Right cardiac atrium (tissue), 5 donors: ENCODE measurements at regions not wholly inside any gene's neighbourhood (a gene's known extent, or its start where the extent isn't known, plus 50 kb on each side); places are given as distances from the start of the nearest gene placed in this dataset.

Experiments
- ATAC-seq, 2 donors: fragments of 200-7000 bp; cut with Tn5 transposase; one replicate each; pipeline versions ENCODE4 v1.8.0 to v1.9.1; 2020; ENCODE audit warnings: moderate library complexity in 2 of 2, mild to moderate bottlenecking in 1 of 2
- DNase-seq, 3 donors: peaks; one replicate each; pipeline ENCODE4 v3.0.0-alpha.2; 2020
- H3K27ac ChIP-seq: one replicate; pipeline ENCODE4 v1.5.1; 2013; ENCODE audit warnings: mild to moderate bottlenecking, low read length, control low read depth, moderate library complexity
- H3K27me3 ChIP-seq: one replicate; pipeline ENCODE4 v1.6.1; 2013; ENCODE audit not compliant: control insufficient read depth, insufficient read depth
- H3K4me1 ChIP-seq: one replicate; pipeline ENCODE4 v1.6.1; 2013; ENCODE audit warnings: low read length; ENCODE audit not compliant: control insufficient read depth, insufficient read depth
- H3K4me3 ChIP-seq: one replicate; pipeline ENCODE4 v1.5.1; 2013; ENCODE audit warnings: low read length, control low read depth
- H3K9me3 ChIP-seq: one replicate; pipeline ENCODE4 v1.6.1; 2013; ENCODE audit warnings: low read length; ENCODE audit not compliant: control insufficient read depth
- WGBS: extraction: QIAGEN DNeasy Blood & Tissue Kit; methylation state at CpG from one replicate; pipeline ENCODE4 v1.1.7; 2013; 5-methylcytosine and 5-hydroxymethylcytosine counted together
- intact Hi-C, 4 donors: fragments of 100-400 bp; cut with DNase I; formaldehyde crosslinking; loops; one replicate each; pipeline versions ENCODE4 v1.11.0 to v1.14.0; 2022 to 2023
- donor health status: healthy with polysubstance abuse.
- donor health status: DM: no; HTN: yes; CAD: no.
- donor health status: DM: no; HTN: no; CAD: no.
- donor health status: DM: no; HTN: yes; CAD: no; lungs with severe emphysema.
- donor health status: DM: yes; HTN: yes; CAD: no.

DNA sequence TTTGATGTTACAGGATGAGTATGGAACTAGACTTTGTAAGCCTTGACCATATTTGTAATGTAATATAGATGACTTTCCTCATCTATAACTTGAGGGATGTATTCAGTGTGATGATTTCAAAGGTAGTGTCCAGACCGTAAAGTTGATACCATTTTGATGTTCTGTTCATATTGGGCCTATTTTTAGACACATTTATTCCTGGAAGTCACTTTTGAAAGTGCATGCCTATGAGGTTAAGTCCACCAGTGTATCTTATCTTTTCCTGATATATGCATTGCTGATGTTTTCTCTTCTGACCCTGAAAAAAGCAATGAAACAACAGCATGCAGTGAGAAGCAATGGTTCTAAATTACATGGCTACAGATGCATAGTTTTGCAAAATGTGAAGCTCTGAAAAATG, 244.7 kb upstream of the PDGFD start:
- Histone ChIP-seq H3K27ac (no peak overlapping the region), H3K4me1 (no peaks in the 10 kb centered on the region), H3K4me3 (no peak overlapping the region), H3K9me3 (no peaks in the 10 kb centered on the region), H3K27me3 (no peaks in the 10 kb centered on the region)
- ATAC-seq (no peak), DNase-seq (no peak)
- WGBS: 52% methylated on average over 1 of the region's 1 CpG
- intact Hi-C loops: no loop called here

DNA sequence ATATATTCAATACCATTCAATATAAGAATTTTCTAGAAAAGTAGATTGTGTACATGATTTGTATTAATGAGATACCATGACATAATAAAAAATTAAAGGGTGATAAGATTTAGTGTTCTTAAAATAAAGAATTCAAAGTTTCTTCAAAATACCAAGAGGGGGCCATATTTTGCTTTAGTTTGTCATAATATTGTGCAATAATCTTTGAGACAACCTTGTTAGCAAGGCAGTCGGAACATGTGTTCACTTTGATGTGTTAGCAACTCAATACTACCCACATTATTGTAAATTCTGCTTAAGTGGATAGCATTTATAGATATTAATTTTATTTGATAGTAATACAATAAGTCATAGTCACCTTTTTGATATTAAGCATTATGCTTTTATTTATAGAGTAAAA, 241.3 kb upstream of the PDGFD start:
- no peak for ATAC-seq

GRCh38 chr11:104404231-104405175, 240.6 kb upstream of the PDGFD start:
- WGBS: 69% methylated on average over 3 of the region's 3 CpGs

More for the DNA sequence above, 241.3 kb upstream of the PDGFD start:
- H3K4me3 ChIP-seq: no peak overlapping the region
- no peaks in the 10 kb centered on the region for H3K27me3 ChIP-seq
- 97% methylated on average over 1 of the region's 1 CpG for WGBS
- no peak for DNase-seq
- no peaks in the 10 kb centered on the region for H3K4me1 ChIP-seq
- intact Hi-C loops: no loop called here
- H3K9me3 ChIP-seq: no peaks in the 10 kb centered on the region
- H3K27ac ChIP-seq: no peak overlapping the region

DNA sequence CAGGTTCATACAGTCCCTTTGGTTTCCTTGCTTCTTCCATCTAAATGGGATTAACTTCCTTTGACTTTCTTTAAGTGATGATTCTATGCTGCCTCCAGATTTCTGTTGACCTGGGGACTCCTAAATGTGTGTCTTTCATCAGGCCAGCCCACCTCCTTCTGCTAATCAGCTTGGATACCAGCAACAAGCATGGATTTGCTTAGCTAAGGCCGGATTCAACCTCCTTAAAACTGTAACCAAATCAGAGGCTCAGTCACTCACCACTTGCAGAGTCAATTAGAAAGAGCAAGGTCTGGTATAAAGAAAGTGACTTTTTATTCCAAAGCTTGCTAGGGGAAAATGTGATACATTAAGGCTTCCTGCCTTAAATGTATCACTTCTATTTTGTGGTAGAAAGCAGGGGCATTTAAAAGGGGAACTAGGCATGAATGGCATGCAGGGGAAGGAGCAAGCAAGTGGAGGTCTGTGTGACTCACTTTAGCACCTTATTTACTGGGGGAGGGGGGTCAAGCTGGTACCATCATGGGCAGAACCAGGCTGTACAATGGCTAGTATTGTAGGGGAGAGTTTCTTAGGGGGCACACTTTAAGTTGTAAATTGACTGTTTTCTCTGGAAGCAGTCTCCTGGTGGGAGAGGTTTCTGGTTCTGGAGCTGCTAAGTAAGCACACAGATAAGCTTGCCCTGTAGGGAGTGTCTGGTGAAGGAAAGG, 239.0 kb upstream of the PDGFD start:
- intact Hi-C loops: no loop called here
- 83% methylated on average over 1 of the region's 1 CpG for WGBS
- H3K9me3 ChIP-seq: no peaks in the 10 kb centered on the region
- no peak overlapping the region for H3K27ac ChIP-seq
- H3K4me3 ChIP-seq: no peak overlapping the region
- no peaks in the 10 kb centered on the region for H3K27me3 ChIP-seq
- DNase-seq (no peak), ATAC-seq (no peak)
- no peaks in the 10 kb centered on the region for H3K4me1 ChIP-seq

More at GRCh38 chr11:104404231-104405175, 240.6 kb upstream of the PDGFD start:
- ATAC-seq (no peak), DNase-seq (no peak)
- H3K27ac ChIP-seq: no peak overlapping the region
- H3K4me1 ChIP-seq: no peaks in the 10 kb centered on the region
- no peaks in the 10 kb centered on the region for H3K9me3 ChIP-seq
- H3K4me3 ChIP-seq: no peak overlapping the region
- H3K27me3 ChIP-seq: no peaks in the 10 kb centered on the region
- intact Hi-C loops: no loop called here

GRCh38 chr11:104394508-104394907, 230.6 kb upstream of the PDGFD start:
- Histone ChIP-seq H3K27ac (no peak overlapping the region), H3K4me1 (no peaks in the 10 kb centered on the region), H3K9me3 (no peaks in the 10 kb centered on the region), H3K27me3 (no peaks in the 10 kb centered on the region), H3K4me3 (no peak overlapping the region)
- intact Hi-C loops: no loop called here
- 52% methylated on average over 1 of the region's 1 CpG for WGBS
- DNase-seq (no peak), ATAC-seq (no peak)

DNA sequence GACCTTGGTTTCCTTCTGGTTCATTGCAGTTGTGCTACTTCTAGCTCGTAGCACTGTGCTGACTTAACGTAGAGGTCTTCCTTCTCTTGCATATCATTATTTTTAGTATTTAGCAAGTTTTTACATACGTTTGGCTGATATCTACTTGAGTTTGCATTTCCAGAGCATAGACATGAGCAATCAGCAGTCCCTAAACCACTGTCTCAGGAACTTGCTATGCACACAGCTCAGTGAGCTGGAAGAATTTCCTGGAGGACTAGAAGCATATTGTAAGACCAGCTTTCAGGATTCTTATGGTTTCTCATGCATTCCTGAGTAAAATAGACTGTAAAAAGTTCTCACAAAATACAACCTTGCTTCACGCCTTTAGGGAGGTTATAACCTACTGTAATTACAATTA, 226.7 kb upstream of the PDGFD start:
- H3K27ac ChIP-seq: no peak overlapping the region
- intact Hi-C loops: no loop called here
- WGBS: 61% methylated on average over 4 of the region's 4 CpGs
- no peaks in the 10 kb centered on the region for H3K27me3 ChIP-seq
- H3K4me1 ChIP-seq: no peaks in the 10 kb centered on the region
- H3K9me3 ChIP-seq: no peaks in the 10 kb centered on the region
- no peak for DNase-seq
- H3K4me3 ChIP-seq: no peak overlapping the region
- ATAC-seq: no peak

DNA sequence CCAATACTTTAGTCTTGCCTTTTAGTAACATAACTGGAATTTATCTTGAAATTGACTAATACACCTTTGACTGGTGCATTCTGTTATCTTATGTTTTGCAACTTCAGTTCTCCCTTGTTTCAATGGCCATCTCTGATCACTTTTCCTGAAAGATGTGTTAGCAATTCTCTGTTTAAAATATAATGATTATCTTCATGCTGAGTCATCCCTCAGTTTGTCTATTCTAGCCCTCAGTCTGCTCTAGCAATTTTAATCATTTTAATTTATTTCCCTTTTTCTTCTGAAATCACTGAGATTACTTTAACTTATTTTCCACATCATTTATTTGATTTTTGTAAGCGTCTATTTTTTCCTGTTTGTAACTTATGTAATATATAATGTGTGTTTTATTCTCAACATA, 221.9 kb upstream of the PDGFD start:
- intact Hi-C loops: no loop called here
- DNase-seq (no peak), ATAC-seq (no peak)
- 88% methylated on average over 1 of the region's 1 CpG for WGBS
- no peaks in the 10 kb centered on the region for H3K9me3 ChIP-seq
- no peaks in the 10 kb centered on the region for H3K4me1 ChIP-seq
- H3K4me3 ChIP-seq: no peak overlapping the region
- H3K27ac ChIP-seq: no peak overlapping the region
- no peaks in the 10 kb centered on the region for H3K27me3 ChIP-seq

DNA sequence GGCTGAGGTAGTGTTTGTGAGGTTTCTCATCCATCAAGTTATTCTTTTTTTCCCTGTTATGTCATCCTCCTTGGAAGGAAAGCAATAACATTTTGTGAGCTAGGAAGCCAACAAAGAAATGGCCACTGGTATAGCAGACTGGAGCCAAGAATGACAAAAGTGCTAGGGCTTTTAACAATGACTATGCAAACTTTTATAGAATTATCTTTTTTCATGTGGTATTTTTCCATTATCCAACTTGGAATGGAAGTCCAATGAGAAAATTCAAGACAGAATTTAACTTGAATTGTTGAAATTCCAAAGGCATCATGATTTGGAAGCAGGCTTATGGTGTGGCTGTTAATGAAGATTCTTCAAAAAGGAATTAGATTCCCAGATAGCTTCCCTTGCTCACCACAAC, 216.4 kb upstream of the PDGFD start:
- H3K4me1 ChIP-seq: no peaks in the 10 kb centered on the region
- H3K4me3 ChIP-seq: no peak overlapping the region
- DNase-seq (no peak), ATAC-seq (no peak)
- intact Hi-C loops: no loop called here
- no peaks in the 10 kb centered on the region for H3K9me3 ChIP-seq
- no peaks in the 10 kb centered on the region for H3K27me3 ChIP-seq
- no peak overlapping the region for H3K27ac ChIP-seq

DNA sequence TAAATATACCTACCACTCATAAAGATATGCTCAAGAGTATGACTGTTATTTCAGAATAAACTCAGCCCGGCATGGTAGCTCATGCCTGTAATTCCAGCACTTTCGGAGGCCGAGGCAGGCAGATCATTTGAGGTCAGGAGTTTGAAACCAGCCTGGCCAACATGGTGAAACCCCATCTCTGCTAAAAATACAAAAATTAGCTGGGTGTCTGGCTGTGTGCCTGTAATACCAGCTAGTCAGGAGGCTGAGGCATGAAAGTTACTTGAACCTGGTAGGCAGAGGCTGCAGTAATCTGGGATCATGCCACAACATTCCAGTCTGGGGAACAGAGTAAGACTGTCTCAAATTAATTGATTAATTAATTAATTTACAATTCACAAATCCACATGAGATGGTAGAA, 208.2 kb upstream of the PDGFD start:
- Histone ChIP-seq H3K4me1 (no peaks in the 10 kb centered on the region), H3K27me3 (no peaks in the 10 kb centered on the region)
- 72% methylated on average over 3 of the region's 3 CpGs for WGBS

DNA sequence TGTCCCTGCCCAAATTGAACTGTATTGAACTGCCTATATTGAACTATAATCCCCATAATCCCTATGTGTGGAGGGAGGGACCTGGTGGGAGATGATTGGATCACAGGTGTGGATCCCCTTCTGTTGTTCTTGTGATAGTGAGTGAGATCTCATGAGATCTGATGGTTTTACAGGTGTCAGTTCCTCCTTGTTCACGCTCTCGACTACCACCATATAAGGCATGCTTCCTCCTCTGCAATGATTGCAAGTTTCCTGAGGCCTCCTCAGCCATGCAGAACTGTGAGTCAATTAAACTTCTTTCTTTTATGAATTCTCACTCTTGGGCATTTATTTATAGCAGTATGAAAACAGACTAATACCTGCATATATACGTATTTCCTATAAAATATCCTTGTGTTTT, 206.5 kb upstream of the PDGFD start:
- ATAC-seq: no peak
- Histone ChIP-seq H3K4me1 (no peaks in the 10 kb centered on the region), H3K27ac (no peak overlapping the region), H3K4me3 (no peak overlapping the region), H3K9me3 (no peaks in the 10 kb centered on the region), H3K27me3 (no peaks in the 10 kb centered on the region)
- intact Hi-C loops: no loop called here
- no peak for DNase-seq
- 86% methylated on average over 3 of the region's 3 CpGs for WGBS

More for the DNA sequence above, 208.2 kb upstream of the PDGFD start:
- ATAC-seq: no peak
- H3K27ac ChIP-seq: no peak overlapping the region
- H3K9me3 ChIP-seq: no peaks in the 10 kb centered on the region
- no peak overlapping the region for H3K4me3 ChIP-seq
- intact Hi-C loops: no loop called here
- DNase-seq: no peak

DNA sequence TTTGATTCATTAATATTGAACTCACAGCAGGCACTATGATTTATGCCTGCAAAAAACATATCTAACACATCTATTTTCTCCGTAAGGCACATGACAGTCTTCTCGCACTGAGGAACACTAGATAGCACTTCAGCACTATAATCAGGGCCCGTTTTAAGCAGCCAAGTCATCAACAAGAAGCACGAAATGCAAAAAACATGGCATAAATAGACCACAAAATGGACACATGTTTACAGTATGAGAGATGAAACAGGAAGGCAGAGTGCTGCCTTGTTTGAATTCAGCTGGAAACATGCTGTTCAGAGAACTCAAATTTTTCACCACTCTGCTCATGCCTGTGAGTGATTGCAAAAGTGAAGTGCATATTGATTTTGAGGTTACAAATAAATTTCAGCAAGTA, 205.8 kb upstream of the PDGFD start:
- DNase-seq (no peak), ATAC-seq (no peak)
- H3K27ac ChIP-seq: no peak overlapping the region
- H3K4me1 ChIP-seq: no peaks in the 10 kb centered on the region
- no peaks in the 10 kb centered on the region for H3K9me3 ChIP-seq
- 57% methylated on average over 4 of the region's 4 CpGs for WGBS
- intact Hi-C loops: no loop called here
- no peaks in the 10 kb centered on the region for H3K27me3 ChIP-seq
- no peak overlapping the region for H3K4me3 ChIP-seq
